Panc1 (cell line): ENCODE measurements at regions not wholly inside any gene's neighbourhood (a gene's known extent, or its start where the extent isn't known, plus 50 kb on each side); places are given as distances from the start of the nearest gene placed in this dataset.

ENCODE experiments used
- ATAC-seq: fragments of 200-7000 bp; cut with Tn5 transposase; 2 replicates; pipeline ENCODE4 v1.9.1; 2020; ENCODE audit warnings: mild to moderate bottlenecking, moderate library complexity
- BruUV-seq: library from RNA; stranded (reverse); fragments of 400-500 nt; replicated peaks from 2 replicates; lab custom pipeline; 2021; lab: Mats Ljungman, UMichigan
- CTCF ChIA-PET: fragments of 300-600 bp; sonication (Branson Sonifier 250); formaldehyde crosslinking; loops from one replicate; lab custom pipeline; 2022; ENCODE audit warnings: antibody characterized with exemption; lab: Charles Lee
- POLR2A ChIA-PET: fragments of 300-600 bp; sonication (Branson Sonifier 250); formaldehyde crosslinking; loops from one replicate; lab custom pipeline; 2022; ENCODE audit warnings: antibody characterized with exemption; lab: Charles Lee
- DNase-seq: peaks from one replicate; pipeline ENCODE4 v3.0.0-alpha.2; 2010; ENCODE audit warnings: low read depth, low spot score
- H3K27ac ChIP-seq: 2 replicates; pipeline ENCODE4 v1.5.1; 2011; ENCODE audit warnings: mild to moderate bottlenecking, low read length, inconsistent platforms
- H3K27me3 ChIP-seq: fragments of 200-500 bp; sonication (Bioruptor generic); 2 replicates; pipeline ENCODE4 v1.6.0; 2014; ENCODE audit warnings: low read length, inconsistent platforms; ENCODE audit not compliant: control insufficient read depth, insufficient read depth
- H3K36me3 ChIP-seq: fragments of 200-500 bp; sonication (Bioruptor generic); 2 replicates; pipeline ENCODE4 v1.5.1; 2014; ENCODE audit warnings: inconsistent platforms, mild to moderate bottlenecking, low read length, moderate library complexity; ENCODE audit not compliant: control insufficient read depth, insufficient read depth
- H3K4me1 ChIP-seq: 2 replicates; pipeline ENCODE4 v1.5.1; 2011; ENCODE audit warnings: inconsistent platforms, mild to moderate bottlenecking, low read length, moderate library complexity; ENCODE audit not compliant: control insufficient read depth, insufficient read depth
- H3K4me3 ChIP-seq, 2 experiments: 2 replicates each; pipeline ENCODE4 v1.5.1; 2011 to 2012; ENCODE audit warnings: low read depth in 2 of 2, low read length in 2 of 2, mild to moderate bottlenecking in 2 of 2, inconsistent platforms in 1 of 2, moderate library complexity in 1 of 2
- H3K9me3 ChIP-seq: fragments of 200-500 bp; sonication (Bioruptor generic); 2 replicates; pipeline ENCODE4 v1.5.1; 2014; ENCODE audit warnings: low read depth, mild to moderate bottlenecking, inconsistent platforms, low read length, moderate library complexity; ENCODE audit not compliant: control insufficient read depth, insufficient read depth
- CTCF ChIP-seq: fragments of 450-650 bp; IDR thresholded peaks from 2 replicates; pipeline ENCODE4 v1.5.1; 2017; ENCODE audit warnings: mild to moderate bottlenecking
- POLR2AphosphoS5 ChIP-seq: IDR thresholded peaks from 2 replicates; pipeline ENCODE4 v1.6.1; 2012; ENCODE audit warnings: mild to moderate bottlenecking, low read depth, low read length, moderate library complexity
- REST ChIP-seq, 2 experiments: IDR thresholded peaks; 2 replicates each; pipeline ENCODE4 v1.6.1; 2011 to 2012; ENCODE audit warnings: low read depth in 2 of 2, control low read depth in 1 of 2, low read length in 1 of 2, mild to moderate bottlenecking in 1 of 2, moderate library complexity in 1 of 2; ENCODE audit not compliant: insufficient read depth in 1 of 2
- SIN3A ChIP-seq: IDR thresholded peaks from 2 replicates; pipeline ENCODE4 v1.6.1; 2012; ENCODE audit warnings: low read depth, mild to moderate bottlenecking, low read length, moderate library complexity, borderline replicate concordance; ENCODE audit not compliant: insufficient read depth
- TCF7L2 ChIP-seq: IDR thresholded peaks from 2 replicates; pipeline ENCODE4 v1.6.1; 2011; ENCODE audit warnings: mild to moderate bottlenecking, low read depth, low read length, inconsistent platforms
- in situ Hi-C: cut with HindIII; loops from 2 replicates; pipeline ENCODE4 v1.10.0; 2016; ENCODE audit warnings: low sequenced_read_pairs, low pct_unique_long_range_greater_than_20kb
- intact Hi-C: fragments of 100-400 bp; cut with micrococcal nuclease; formaldehyde crosslinking; loops from one replicate; pipeline ENCODE4 v1.10.0; 2022; ENCODE audit not compliant: unreplicated experiment

- no peak for TF ChIP-seq SIN3A
- no peak for TF ChIP-seq POLR2AphosphoS5
- TF ChIP-seq TCF7L2, result no peak
- TF ChIP-seq CTCF, result no peak
- TF ChIP-seq REST (IDR thresholded peaks at IDR 0.05; ENCODE audit: insufficient read depth in 1 of 2, low read depth in 2 of 2, low read length in 1 of 2), result no peak
- Histone ChIP-seq H3K4me1 (no peaks in the 10 kb centered on the region), H3K27ac (no peak overlapping the region), H3K4me3 (no peak overlapping the region), H3K36me3 (no peaks in the 10 kb centered on the region), H3K9me3 (no peaks in the 10 kb centered on the region), H3K27me3 (peaks cover 8% of the 10 kb centered on the region)
- BruUV-seq, result no TSS peak
- intact Hi-C loops (no loop called here), in situ Hi-C loops (no loop called here)
- no peak for DNase-seq
- ChIA-PET CTCF (no interaction called here), POLR2A (no interaction called here)
- ATAC-seq, result no peak
Observed at GRCh38 chr10:121294630-121295029, 303.6 kb downstream of the FGFR2 start.

GRCh38 chr10:121296378-121296777, 301.9 kb downstream of the FGFR2 start:
- TF ChIP-seq POLR2AphosphoS5, result no peak
- TF ChIP-seq REST (IDR thresholded peaks at IDR 0.05; ENCODE audit: insufficient read depth in 1 of 2, low read depth in 2 of 2, low read length in 1 of 2), result no peak
- TF ChIP-seq SIN3A, result no peak
- TF ChIP-seq CTCF, result no peak
- TF ChIP-seq TCF7L2, result no peak
- CTCF ChIA-PET, result no interaction called here
- H3K36me3 ChIP-seq, result no peaks in the 10 kb centered on the region
- intact Hi-C loops (no loop called here), in situ Hi-C loops (no loop called here)
- no peaks in the 10 kb centered on the region for H3K9me3 ChIP-seq
- H3K4me1 ChIP-seq, result no peaks in the 10 kb centered on the region
- ATAC-seq (no peak), DNase-seq (no peak)
- no TSS peak for BruUV-seq
- H3K27ac ChIP-seq, result no peak overlapping the region
- POLR2A ChIA-PET, result no interaction called here
- H3K27me3 ChIP-seq, result peaks cover 3% of the 10 kb centered on the region; the same call in 1 of the 2 replicates
- H3K4me3 ChIP-seq, result no peak overlapping the region
